ENCODE measurements at regions not wholly inside any gene's neighbourhood (a gene's known extent, or its start where the extent isn't known, plus 50 kb on each side); places are given as distances from the start of the nearest gene placed in this dataset.

DNA sequence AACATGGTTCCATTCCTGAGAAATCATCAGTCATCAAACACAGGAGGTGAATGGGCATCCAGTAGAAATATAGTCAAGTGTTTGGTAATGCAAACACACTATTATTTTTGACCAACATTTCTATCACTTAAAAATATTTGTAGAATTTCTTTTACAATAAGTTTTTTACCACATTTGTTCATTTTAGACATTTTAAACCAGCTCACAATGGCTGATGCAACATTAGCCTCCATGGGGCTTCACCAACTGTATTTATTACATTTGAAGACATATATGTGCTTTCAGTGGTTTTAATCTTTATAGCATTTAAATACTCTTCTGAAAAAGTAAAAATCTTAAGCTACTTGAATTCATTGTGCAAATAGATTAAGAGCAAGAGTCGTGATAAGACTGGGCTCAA, 1201.4 kb upstream of the TMEM132C start (continued):
- TF ChIP-seq RNF2 (IDR thresholded peaks at IDR 0.05; ENCODE audit: borderline replicate concordance, low read depth, low read length, missing control alignments, poor library complexity, severe bottlenecking) (no peak), SUZ12 (IDR thresholded peaks at IDR 0.05; ENCODE audit: low read length) (no peak)
